ENCODE measurements at regions not wholly inside any gene's neighbourhood (a gene's known extent, or its start where the extent isn't known, plus 50 kb on each side); places are given as distances from the start of the nearest gene placed in this dataset.
"Not testable (repeated sequence)": the region's sequence is repeated elsewhere in the genome, so short reads cannot be mapped to it uniquely, and the experiment has no call there.

GRCh38 chr15:91356083-91356482 is 256.0 kb downstream of the SV2B start:
- no peak for DNase-seq

GRCh38 chr15:91357011-91357410 is 257.0 kb downstream of the SV2B start:
- DNase-seq: no peak

DNA sequence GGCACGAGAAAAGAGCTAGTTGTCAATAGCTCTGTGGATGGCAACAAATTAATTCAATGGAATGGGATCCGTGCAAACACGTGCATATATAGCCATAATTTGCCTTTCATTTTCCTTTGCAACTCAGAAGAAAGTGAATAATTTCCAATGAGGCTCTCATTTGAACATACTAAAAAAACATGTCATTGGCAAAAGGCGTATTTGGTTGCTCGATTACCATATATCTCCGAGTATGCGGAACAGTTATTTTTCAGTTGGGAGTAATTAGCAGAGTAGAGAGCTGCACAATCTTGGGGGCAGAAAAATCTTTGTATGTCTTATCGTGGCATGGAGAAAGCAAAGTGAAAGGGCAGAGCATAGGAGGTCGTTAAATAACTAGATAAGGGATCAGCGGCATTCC is 257.4 kb downstream of the SV2B start:
- no peak for DNase-seq

DNA sequence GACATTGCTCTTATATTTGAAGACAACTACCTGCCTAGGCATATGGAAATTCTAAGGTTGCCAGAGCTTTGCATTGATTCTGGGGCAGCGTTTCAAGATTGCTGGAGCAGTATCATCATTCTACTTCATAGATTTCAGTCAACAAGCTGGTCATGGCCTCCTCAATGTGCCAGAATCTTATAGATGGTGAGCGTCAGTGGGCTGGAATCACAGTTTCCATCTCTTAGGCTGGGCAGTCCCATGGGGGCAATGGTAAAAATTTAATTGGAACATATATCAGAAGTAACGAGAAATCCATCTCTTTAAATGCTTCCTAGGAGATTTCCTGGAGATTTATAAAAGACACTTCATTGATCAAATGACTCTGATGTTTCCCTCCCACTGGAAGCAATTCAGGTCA is 258.3 kb downstream of the SV2B start:
- no peak for DNase-seq

- not testable (repeated sequence) for DNase-seq
These were observed 261.6 kb downstream of the SV2B start for GRCh38 chr15:91361696-91362095.

- DNase-seq: no peak
These were observed 266.1 kb downstream of the SV2B start for GRCh38 chr15:91366111-91366510.

DNA sequence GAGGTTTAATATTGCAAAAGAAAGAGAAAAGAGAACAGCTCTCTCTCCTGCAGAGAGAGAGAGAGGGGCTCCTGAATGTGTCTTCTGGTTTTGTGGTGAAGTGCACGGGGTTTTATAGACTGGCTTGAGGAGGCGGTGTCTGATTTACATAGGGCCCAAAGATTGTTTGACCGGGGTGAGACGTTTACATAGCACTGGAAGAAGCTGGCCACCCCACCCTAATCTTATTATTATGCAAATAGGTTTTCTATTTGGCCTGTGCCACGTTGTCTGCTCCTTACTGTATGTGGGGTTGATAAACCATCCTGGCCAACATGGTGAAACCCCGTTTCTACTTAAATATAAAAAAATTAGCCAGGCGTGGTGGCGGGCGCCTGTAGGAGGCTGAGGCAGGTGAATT is 268.6 kb downstream of the SV2B start:
- no peak for DNase-seq

DNA sequence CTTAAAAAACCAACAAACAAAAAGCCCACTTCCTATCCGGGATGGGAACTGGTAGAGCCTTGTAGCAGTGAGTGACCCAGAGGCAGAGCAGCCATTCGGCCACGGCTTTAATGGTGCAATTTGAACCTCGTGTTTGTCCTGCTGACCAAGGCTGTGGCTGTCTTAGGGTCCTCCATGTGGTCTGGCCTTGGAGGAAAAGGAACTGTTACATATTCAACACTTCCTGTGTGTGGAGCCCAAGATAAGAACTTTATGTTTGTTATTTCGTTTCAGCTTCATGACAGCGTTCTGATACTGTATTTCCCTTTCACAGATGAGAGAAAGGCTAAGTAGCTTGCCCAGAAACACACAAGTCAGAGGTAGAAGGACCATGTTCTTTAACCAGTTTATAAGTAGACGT is 269.8 kb downstream of the SV2B start:
- no peak for DNase-seq

DNA sequence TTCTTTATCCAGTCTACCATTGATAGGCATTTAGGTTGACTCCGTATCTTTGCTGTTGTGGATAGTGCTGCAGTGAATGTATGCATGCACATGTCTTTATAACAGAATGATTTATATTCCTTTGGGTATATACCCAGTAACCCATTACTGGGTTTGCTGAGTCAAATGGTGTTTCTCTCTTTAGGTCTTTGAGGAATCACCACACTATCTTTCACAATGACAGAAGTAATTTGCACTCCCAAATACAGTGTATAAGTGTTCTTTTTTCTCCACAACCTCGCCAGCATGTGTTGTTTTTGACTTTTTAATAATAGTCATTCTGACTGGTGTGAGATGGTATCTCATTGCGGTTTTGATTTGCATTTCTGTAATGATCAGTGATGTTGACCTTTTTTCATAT is 271.3 kb downstream of the SV2B start:
- not testable (repeated sequence) for DNase-seq

- DNase-seq: no peak
These were observed 274.3 kb downstream of the SV2B start for GRCh38 chr15:91374336-91374735.

DNA sequence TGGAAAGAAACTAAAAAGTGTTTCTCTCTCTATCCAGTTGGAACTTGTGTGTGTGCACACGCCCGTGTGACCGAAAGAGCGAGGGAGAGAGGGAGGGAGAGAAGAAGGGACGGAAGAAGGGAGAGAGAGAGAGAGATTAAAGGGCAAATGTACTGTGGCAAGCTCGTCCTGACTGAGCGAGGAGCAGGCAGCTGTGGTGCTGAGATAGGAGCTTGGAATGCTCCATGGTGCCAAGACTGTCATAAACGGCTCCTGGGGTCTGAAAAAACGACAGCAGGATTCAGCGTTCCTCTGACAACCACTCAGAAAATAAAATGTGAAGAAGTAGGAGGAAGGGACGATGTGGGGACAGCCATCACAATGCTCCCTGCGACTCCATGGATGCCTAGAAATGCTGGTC is 276.0 kb downstream of the SV2B start:
- DNase-seq: no peak

GRCh38 chr15:91380114-91380513 is 280.1 kb downstream of the SV2B start:
- no peak for DNase-seq

- DNase-seq: no peak
These were observed 283.5 kb downstream of the SV2B start for GRCh38 chr15:91383532-91383931.

DNA sequence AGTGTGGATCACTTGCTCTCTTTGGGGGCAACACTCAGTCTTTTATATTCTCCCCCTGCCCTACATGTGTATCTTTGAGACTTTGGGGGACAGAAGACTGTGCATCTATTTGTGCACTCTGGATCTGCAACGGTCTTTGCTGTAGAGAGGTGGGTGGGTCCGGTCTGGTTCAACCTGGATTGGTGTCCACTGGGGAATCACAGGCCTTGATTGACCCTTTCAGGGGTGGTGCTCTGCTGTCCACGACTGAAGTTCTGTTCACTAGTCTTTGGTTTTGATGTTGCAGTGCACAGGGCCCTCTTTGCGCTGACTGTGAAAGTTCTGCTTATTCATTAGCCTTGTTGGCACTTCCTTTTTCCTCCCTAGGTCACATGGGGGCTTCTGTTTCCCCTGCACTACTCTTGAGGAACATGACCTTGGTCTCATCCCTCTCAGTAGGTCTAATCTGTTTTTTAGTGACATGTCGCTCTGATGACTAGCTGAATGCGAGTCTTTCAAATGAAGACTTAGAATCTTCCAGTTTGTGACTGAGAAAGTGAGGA is 284.2 kb downstream of the SV2B start:
- DNase-seq: no peak

- no peak for DNase-seq
These were observed 285.3 kb downstream of the SV2B start for GRCh38 chr15:91385311-91385710.

- DNase-seq: no peak
These were observed 293.1 kb downstream of the SV2B start for GRCh38 chr15:91393186-91393585.

- DNase-seq: no peak
These were observed 300.4 kb downstream of the SV2B start for GRCh38 chr15:91400481-91400880.

- no peak for DNase-seq
These were observed 307.3 kb downstream of the SV2B start for GRCh38 chr15:91407269-91407889.

DNA sequence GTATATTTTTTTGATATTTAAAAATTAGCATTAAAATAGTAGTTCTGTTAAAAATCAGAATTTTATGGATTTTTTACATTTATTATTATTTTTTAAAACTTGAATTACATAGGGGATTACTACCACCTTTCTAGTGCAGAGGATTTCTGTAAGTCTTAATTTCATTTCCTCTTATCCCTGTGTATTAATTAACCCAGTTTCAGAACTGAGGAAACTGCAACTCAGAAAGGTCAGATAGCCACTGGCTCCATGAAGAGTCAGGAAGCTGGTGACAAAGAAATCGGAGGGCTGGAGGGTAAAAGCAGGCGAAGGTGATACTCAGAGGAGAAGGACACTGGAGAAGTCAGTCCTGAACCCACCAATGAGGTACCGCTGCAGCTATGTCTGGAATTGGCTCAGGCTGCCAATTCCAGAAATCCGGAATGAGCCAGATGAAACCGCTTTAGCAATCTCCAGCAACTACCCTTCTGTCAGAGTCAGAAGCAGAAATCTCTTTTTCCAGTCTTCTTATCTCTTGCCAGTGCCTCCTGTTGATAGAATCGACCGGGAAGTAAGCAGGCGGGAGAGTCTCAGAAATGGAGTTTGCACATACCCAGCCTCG is 308.5 kb downstream of the SV2B start:
- DNase-seq: no peak

DNA sequence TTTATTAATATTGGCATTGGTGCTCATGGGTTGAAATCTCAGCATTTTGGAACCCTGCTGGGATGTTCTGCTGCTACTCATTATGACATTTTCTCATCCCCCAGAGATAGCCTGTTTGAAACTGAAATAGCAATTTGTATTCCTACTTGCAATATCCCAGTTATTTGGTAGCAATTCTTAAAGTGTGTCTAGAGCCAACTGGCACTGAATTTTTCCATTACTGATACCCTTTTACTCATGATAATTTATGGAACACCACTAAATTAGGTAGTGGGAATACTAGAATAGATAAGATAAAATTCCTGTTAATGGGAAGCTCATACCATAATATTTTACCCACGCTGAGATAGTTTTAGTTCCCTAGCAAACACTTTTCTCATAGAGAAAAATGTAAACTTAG is 309.3 kb downstream of the SV2B start:
- DNase-seq: no peak

DNA sequence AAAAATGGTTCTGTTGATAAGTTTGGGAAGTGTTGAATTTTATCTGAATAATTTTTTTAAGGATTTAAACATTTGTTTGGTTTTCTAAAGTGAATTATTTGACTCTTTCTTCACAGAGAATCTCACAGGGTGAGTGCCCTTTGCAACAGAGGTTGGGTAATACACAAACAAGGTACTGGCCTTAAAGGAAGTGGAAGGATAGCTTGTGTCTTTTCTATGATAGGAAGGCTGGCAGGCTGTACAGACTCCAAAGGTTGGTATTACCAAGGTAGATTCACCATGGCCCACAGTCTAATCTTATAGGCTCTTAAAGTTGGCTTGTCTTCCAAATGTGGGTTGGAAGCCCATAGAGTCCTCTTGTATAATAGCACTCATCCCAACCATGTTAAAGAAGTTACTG is 311.5 kb downstream of the SV2B start:
- DNase-seq: no peak

GRCh38 chr15:91412138-91412928 is 312.3 kb downstream of the SV2B start:
- DNase-seq: no peak

DNA sequence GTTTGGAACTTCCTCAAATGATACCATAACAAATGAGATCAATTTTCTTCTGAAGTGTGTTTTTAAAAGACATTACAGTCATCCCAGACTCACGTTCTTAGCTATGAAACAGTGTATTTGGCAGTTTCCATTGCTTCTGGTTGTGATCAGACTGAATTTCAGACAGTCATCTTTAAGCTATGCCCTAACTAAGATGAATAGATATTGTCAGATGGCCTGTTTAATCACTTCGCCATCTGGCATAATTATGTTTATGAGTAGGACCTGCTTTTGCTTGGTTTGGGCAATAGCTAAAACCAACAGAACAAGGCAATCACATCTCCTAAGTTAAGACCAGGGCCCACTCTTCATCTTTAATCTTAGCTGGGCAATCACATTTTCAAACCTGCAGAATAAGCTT is 313.1 kb downstream of the SV2B start:
- DNase-seq: no peak

- DNase-seq: no peak
These were observed 314.1 kb downstream of the SV2B start for GRCh38 chr15:91414124-91414523.

Data from stimulated activated CD4-positive, alpha-beta T cell treated with anti-CD3 and anti-CD28 coated beads, Interleukin-4, amount 100 ng/mL, for 24 hours (primary cell).